Heart left ventricle (tissue), 13 donors: ENCODE measurements at regions not wholly inside any gene's neighbourhood (a gene's known extent, or its start where the extent isn't known, plus 50 kb on each side); places are given as distances from the start of the nearest gene placed in this dataset.

Experiments used
- POLR2A ChIP-seq, 2 donors: fragments of 450-650 bp; IDR thresholded peaks; one replicate each; pipeline ENCODE4 v1.6.1; 2017; ENCODE audit warnings: antibody characterized with exemption in 2 of 2, mild to moderate bottlenecking in 2 of 2, moderate library complexity in 2 of 2
- TF ChIP-seq, protein P1 (sequence below), 12 donors: fragments of 200-600 bp; sonication (generic) in 4 of 12; IDR thresholded peaks; one replicate each; pipeline versions ENCODE4 v1.5.0 to v1.8.0; 2018 to 2022; ENCODE audit warnings: antibody characterized with exemption in 12 of 12, mild to moderate bottlenecking in 5 of 12
- donor health status: ischemic (EF 13 %, LVEDD 7.1; RV severe dilation, severe dysfunction).
- donor health status: DM: no; HTN: yes; CAD: no.
- donor health status: DM: no; HTN: no; CAD: no.
- donor health status: ischemic (EF 25% LVEDD 6.9; RV normal size, moderate dysfunction).
- donor health status: ischemic (EF 25% LVEDD 5.7; RV mildly dilated, moderate dysfunction).
- donor health status: ischemic (EF 35%, LVEDD 5.7; RV mildly dilated, moderate dysfunction).
- donor health status: nonischemic (EF 11% LVEDD 7.7; RV severe dilation, severe dysfunction).
- donor health status: DM: yes; HTN: yes; CAD: no.
- donor health status: PGD.
- donor health status: ischemic (EF 29% LVEDD 5.4; RV normal size, mild dysfunction).
- donor health status: nonischemic (EF 23%, LVEDD 6.1; RV moderate dilation, normal function).

GRCh38 chr3:20564966-20565365 lies 379.0 kb upstream of the SGO1 start:
- TF ChIP-seq, protein P1, sequence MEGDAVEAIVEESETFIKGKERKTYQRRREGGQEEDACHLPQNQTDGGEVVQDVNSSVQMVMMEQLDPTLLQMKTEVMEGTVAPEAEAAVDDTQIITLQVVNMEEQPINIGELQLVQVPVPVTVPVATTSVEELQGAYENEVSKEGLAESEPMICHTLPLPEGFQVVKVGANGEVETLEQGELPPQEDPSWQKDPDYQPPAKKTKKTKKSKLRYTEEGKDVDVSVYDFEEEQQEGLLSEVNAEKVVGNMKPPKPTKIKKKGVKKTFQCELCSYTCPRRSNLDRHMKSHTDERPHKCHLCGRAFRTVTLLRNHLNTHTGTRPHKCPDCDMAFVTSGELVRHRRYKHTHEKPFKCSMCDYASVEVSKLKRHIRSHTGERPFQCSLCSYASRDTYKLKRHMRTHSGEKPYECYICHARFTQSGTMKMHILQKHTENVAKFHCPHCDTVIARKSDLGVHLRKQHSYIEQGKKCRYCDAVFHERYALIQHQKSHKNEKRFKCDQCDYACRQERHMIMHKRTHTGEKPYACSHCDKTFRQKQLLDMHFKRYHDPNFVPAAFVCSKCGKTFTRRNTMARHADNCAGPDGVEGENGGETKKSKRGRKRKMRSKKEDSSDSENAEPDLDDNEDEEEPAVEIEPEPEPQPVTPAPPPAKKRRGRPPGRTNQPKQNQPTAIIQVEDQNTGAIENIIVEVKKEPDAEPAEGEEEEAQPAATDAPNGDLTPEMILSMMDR (IDR thresholded peaks at IDR 0.05) = no peak
- TF ChIP-seq POLR2A (IDR thresholded peaks at IDR 0.05) = no peak
